OCI-LY1 (cell line): ENCODE measurements at regions not wholly inside any gene's neighbourhood (a gene's known extent, or its start where the extent isn't known, plus 50 kb on each side); places are given as distances from the start of the nearest gene placed in this dataset.

Experiments used
- H2AFZ ChIP-seq: fragments of 200-600 bp; sonication (generic), shearing (Covaris generic); 2 replicates; pipeline ENCODE4 v1.6.0; 2014; ENCODE audit warnings: antibody characterized with exemption, mild to moderate bottlenecking, low read length
- H3F3A ChIP-seq: fragments of 200-600 bp; sonication (generic), shearing (Covaris generic); 2 replicates; pipeline ENCODE4 v1.6.0; 2014; ENCODE audit warnings: mild to moderate bottlenecking, antibody characterized with exemption, low read length, moderate library complexity; ENCODE audit not compliant: insufficient read depth
- H3K27ac ChIP-seq: fragments of 200-600 bp; sonication (generic); 2 replicates; pipeline ENCODE4 v1.5.1; 2014; ENCODE audit warnings: low read length, mixed run types, mild to moderate bottlenecking, low read depth; ENCODE audit not compliant: poor library complexity, severe bottlenecking
- H3K27me3 ChIP-seq: fragments of 200-600 bp; sonication (generic); 2 replicates; pipeline ENCODE4 v1.6.0; 2014; ENCODE audit warnings: antibody characterized with exemption, mild to moderate bottlenecking, low read length, moderate library complexity; ENCODE audit not compliant: insufficient read depth
- H3K36me3 ChIP-seq: fragments of 200-600 bp; sonication (generic); 2 replicates; pipeline ENCODE4 v1.6.1; 2014; ENCODE audit warnings: mild to moderate bottlenecking, antibody characterized with exemption, low read length, moderate library complexity, mixed read lengths; ENCODE audit not compliant: insufficient read depth
- H3K4me1 ChIP-seq: fragments of 200-600 bp; sonication (generic); 2 replicates; pipeline ENCODE4 v1.5.1; 2014; ENCODE audit warnings: mild to moderate bottlenecking, low read length, moderate library complexity; ENCODE audit not compliant: insufficient read depth, severe bottlenecking
- H3K4me2 ChIP-seq: fragments of 200-600 bp; sonication (generic), shearing (Covaris generic); 2 replicates; pipeline ENCODE4 v1.6.1; 2014; ENCODE audit warnings: low read length
- H3K4me3 ChIP-seq: fragments of 200-600 bp; sonication (generic); 2 replicates; pipeline ENCODE4 v1.5.1; 2014; ENCODE audit warnings: low read length, low read depth, mild to moderate bottlenecking, mixed read lengths; ENCODE audit not compliant: poor library complexity, severe bottlenecking
- H3K79me2 ChIP-seq: fragments of 200-600 bp; shearing (Covaris generic); 2 replicates; pipeline ENCODE4 v1.6.1; 2016; ENCODE audit warnings: mixed run types, low read length, mixed read lengths; ENCODE audit not compliant: insufficient read depth
- H3K9ac ChIP-seq: fragments of 200-600 bp; sonication (generic), shearing (Covaris generic); 2 replicates; pipeline ENCODE4 v1.6.1; 2014; ENCODE audit warnings: mild to moderate bottlenecking, low read length, mixed read lengths
- H3K9me2 ChIP-seq: fragments of 200-600 bp; sonication (generic), shearing (Covaris generic); 2 replicates; pipeline ENCODE4 v1.6.1; 2014; ENCODE audit warnings: low read depth, mild to moderate bottlenecking, low read length, mixed read lengths
- H3K9me3 ChIP-seq: fragments of 200-600 bp; shearing (Covaris generic); 2 replicates; pipeline ENCODE4 v1.6.1; 2014; ENCODE audit warnings: low read length, mixed read lengths
- H4K20me1 ChIP-seq: fragments of 200-600 bp; sonication (generic), shearing (Covaris generic); 2 replicates; pipeline ENCODE4 v1.6.0; 2016; ENCODE audit warnings: mild to moderate bottlenecking, low read length; ENCODE audit not compliant: insufficient read depth
- EZH2 ChIP-seq: fragments of 200-600 bp; sonication (generic), shearing (Covaris generic); IDR thresholded peaks from 2 replicates; pipeline ENCODE4 v1.8.0; 2017; ENCODE audit warnings: borderline replicate concordance, mixed run types, mild to moderate bottlenecking, antibody characterized with exemption, low read length, moderate library complexity, mixed read lengths
- TF ChIP-seq, protein P1 (sequence below): fragments of 200-600 bp; sonication (generic), shearing (Covaris generic); IDR thresholded peaks from 2 replicates; pipeline ENCODE4 v1.5.1; 2017; ENCODE audit warnings: mild to moderate bottlenecking, antibody characterized with exemption, low read length, moderate library complexity, mixed read lengths

DNA sequence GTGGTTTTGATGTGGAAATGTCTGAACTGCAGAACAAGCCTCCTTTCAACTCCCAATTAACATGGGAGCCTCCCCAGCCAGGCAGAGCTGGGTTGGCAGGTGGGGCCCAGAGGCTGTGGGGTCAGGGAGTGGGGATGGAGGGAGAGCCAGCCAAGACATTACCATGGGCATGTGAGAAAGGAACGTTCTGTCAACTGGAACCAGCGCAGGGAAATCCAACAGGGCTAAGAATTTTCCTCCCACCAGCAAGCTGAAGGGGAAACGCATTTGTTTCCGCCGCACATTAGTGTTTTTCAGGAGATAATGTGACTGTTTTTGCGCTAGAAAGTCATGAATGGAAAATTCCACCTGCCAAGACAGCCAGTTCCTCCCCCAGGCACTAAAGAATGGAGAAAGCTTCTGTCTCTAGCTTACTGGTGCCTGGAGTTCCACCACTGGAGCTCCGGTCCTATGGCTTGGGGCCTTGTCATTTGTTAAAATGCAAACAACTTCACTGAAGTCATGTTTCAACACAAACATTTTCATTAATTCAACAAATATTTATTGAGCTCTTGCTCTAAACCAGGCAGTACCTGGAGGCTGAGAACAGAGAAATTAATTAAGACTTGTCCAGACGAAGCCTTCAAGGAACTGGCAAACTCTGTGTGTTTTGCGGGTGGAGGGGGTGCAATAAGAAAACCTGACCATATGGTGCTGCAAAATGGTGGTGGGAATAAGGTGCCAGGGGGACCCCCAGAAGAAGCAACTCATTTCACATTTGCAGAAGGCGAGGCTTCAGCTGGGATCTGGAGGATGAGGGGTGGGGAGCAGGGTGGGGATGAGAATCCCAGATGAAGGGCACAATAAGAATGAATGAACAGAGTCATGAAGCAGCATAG is 305.1 kb downstream of the MATN1 start:
- Histone ChIP-seq H3K79me2 (no peaks in the 10 kb centered on the region), H3K36me3 (no peaks in the 10 kb centered on the region), H3K4me3 (no peak overlapping the region), H2AFZ (no peak overlapping the region), H3K27ac (no peak overlapping the region), H3K9me3 (no peaks in the 10 kb centered on the region), H3K4me2 (no peak overlapping the region), H3K9ac (no peak overlapping the region), H3K27me3 (no peaks in the 10 kb centered on the region), H3F3A (no peaks in the 10 kb centered on the region), H3K9me2 (no peaks in the 10 kb centered on the region), H3K4me1 (no peaks in the 10 kb centered on the region), H4K20me1 (no peaks in the 10 kb centered on the region)
- TF ChIP-seq, protein P1, sequence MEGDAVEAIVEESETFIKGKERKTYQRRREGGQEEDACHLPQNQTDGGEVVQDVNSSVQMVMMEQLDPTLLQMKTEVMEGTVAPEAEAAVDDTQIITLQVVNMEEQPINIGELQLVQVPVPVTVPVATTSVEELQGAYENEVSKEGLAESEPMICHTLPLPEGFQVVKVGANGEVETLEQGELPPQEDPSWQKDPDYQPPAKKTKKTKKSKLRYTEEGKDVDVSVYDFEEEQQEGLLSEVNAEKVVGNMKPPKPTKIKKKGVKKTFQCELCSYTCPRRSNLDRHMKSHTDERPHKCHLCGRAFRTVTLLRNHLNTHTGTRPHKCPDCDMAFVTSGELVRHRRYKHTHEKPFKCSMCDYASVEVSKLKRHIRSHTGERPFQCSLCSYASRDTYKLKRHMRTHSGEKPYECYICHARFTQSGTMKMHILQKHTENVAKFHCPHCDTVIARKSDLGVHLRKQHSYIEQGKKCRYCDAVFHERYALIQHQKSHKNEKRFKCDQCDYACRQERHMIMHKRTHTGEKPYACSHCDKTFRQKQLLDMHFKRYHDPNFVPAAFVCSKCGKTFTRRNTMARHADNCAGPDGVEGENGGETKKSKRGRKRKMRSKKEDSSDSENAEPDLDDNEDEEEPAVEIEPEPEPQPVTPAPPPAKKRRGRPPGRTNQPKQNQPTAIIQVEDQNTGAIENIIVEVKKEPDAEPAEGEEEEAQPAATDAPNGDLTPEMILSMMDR = no peak
- no peak for TF ChIP-seq EZH2

DNA sequence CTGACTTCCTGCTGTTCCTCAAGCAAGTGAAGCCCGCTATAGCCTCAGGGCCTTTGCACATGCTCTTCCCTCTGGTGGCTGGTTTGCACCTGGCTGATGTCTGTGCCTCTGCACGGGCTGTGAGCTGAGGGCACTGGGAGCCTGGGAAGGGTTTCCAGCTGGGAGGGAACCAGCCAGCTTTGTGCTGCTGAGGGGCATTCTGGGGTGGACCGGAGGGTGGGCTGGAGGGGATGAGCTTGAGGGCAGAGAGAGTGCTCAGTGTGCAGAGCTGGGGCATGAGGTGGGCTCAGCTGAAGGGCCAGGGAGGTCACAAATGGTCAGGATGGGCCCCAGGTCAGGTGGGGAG is 305.7 kb downstream of the MATN1 start:
- TF ChIP-seq, protein P1 = no peak
- no peak for TF ChIP-seq EZH2
- no peaks in the 10 kb centered on the region for H3K36me3 ChIP-seq
- no peaks in the 10 kb centered on the region for H3K79me2 ChIP-seq
- H3K9ac ChIP-seq = no peak overlapping the region
- no peak overlapping the region for H2AFZ ChIP-seq
- H3F3A ChIP-seq = no peaks in the 10 kb centered on the region
- no peak overlapping the region for H3K4me3 ChIP-seq
- no peak overlapping the region for H3K4me2 ChIP-seq
- H3K27me3 ChIP-seq = no peaks in the 10 kb centered on the region
- no peaks in the 10 kb centered on the region for H3K9me3 ChIP-seq
- no peaks in the 10 kb centered on the region for H3K9me2 ChIP-seq
- H3K4me1 ChIP-seq = no peaks in the 10 kb centered on the region
- no peaks in the 10 kb centered on the region for H4K20me1 ChIP-seq
- H3K27ac ChIP-seq = no peak overlapping the region

DNA sequence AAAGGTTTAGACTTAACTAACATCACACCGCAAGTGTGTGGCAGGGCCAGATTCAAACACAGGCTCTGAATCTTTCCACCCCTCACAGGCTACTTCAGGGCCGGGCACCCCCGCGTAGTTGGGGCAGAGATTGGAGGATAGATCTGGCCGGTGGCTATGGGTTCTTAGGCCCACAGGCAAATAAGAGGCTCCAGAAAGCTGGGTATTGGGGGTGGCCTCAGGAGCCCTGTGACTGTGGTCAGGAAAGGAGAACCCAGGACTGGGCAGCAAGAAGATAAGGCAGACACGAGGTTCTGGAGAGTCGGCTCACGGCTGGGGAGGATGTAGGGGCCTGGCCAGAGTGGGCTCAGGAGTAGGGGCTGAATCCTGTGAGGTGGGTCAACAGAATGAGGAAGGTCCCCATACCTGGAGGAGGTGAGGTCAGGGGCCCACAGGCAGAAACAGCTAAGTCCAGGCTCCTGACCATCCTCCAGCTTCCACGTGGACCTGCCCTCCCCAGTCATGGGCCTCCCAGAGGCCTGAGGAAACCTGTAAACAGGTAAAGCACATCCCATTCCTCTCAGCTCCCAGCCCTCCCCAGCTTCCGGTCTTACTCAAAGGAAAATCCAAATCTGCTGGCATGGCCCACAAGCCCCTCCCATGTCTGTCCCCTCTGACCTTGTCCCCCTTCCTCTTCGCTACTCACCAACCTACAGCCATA is 306.2 kb downstream of the MATN1 start:
- H3F3A ChIP-seq = no peaks in the 10 kb centered on the region
- no peaks in the 10 kb centered on the region for H3K4me1 ChIP-seq
- H3K27me3 ChIP-seq = no peaks in the 10 kb centered on the region
- no peaks in the 10 kb centered on the region for H3K9me2 ChIP-seq
- H3K9ac ChIP-seq = no peak overlapping the region
- no peaks in the 10 kb centered on the region for H3K36me3 ChIP-seq
- no peaks in the 10 kb centered on the region for H3K9me3 ChIP-seq
- H3K79me2 ChIP-seq = no peaks in the 10 kb centered on the region
- no peak overlapping the region for H2AFZ ChIP-seq
- no peak overlapping the region for H3K27ac ChIP-seq
- H3K4me3 ChIP-seq = no peak overlapping the region
- no peak for TF ChIP-seq EZH2
- TF ChIP-seq, protein P1 = no peak
- H4K20me1 ChIP-seq = no peaks in the 10 kb centered on the region
- no peak overlapping the region for H3K4me2 ChIP-seq
